Femur (tissue), 1 donor: ENCODE measurements at regions not wholly inside any gene's neighbourhood (a gene's known extent, or its start where the extent isn't known, plus 50 kb on each side); places are given as distances from the start of the nearest gene placed in this dataset.

Experiments used
- DNase-seq: peaks from one replicate; pipeline ENCODE4 v3.0.0-alpha.2; 2017

- no peak for DNase-seq
Measured at GRCh38 chr11:26062660-26063059, 269.3 kb upstream of the ANO3 start.

- DNase-seq: no peak
Measured at GRCh38 chr11:26063915-26064314, 268.0 kb upstream of the ANO3 start.

GRCh38 chr11:26065944-26066343, 266.0 kb upstream of the ANO3 start:
- no peak for DNase-seq

GRCh38 chr11:26070714-26071380, 261.1 kb upstream of the ANO3 start:
- no peak for DNase-seq

- DNase-seq: no peak
Measured at GRCh38 chr11:26072614-26073153, 259.2 kb upstream of the ANO3 start.

DNA sequence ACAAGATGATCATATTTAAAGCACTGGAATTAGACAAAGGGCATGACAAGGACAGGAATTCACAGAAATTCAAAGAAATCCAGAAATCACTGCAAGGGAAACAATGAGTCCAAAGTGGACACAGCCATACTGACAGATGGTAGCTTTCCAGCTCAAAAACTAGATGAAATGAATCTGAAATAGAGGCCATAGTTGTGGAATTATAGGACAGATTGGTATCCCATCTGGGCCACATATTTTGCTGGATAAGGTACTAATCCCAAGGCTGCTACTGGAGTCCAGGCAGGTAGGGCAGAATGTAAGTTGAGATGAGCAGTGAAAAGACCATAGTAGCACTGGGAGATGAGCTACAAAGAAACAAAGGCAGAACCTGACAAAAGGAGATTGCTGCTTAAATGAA, 258.3 kb upstream of the ANO3 start:
- no peak for DNase-seq

DNA sequence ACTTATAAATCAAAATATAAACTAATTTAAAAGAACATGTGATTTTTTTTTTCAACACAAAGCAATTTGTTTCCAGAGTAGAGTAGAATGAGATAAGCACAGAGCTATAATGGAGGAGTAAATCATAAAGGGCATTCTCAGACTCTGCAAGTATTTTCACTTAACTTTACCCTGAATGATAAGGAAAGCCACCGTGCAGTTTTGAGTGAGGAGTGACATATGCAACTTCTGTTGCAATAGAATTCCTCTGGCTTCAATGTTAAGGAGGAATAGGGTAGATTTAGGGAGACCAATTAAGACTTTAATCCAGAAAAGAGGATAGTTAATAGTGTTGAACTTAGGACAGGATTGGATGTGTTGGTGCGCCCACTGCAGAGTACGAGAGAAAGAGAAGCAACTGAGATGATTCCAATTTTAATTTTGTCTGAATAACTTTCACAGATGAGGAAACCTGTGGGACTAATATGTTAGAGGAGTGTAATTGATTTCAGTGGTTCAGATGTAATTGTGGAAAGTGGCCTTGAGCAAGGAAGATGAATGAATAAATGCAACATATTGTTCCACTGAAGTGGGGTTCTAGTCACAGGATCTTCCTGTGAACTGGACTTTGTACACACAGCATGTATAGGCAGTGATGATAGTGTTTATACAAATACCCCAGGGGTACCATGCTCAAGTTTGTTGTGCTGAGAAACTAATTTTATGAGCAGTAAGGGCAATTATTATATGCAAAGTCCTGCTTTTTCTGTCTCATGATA, 255.5 kb upstream of the ANO3 start:
- DNase-seq: no peak

DNA sequence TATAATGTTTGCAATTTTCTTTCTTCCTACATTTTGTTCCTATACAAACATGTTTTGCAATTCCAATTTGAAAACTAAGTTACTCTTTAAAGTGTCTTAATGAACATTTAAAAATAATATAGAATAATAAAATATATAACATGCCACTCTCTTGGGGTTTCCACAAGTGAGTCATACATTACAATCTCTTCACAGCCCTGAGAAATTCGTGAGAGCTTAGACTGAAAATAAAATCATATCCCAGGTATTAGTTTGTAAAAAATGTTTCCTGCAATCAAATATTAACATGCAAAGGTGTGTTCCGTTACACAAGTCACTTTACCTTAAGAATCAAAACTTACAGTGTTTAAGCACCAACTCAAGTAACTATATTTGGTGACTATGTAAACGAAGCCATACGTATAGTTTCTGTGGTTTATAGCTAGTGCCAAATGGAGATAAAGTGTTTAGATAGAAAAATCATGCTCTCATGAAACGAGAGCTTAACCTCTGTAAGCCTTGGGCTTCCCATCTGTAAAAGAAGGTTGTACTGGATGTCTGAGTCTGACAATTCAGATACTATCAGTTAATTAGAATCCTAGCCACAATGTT, 253.6 kb upstream of the ANO3 start:
- DNase-seq: no peak

DNA sequence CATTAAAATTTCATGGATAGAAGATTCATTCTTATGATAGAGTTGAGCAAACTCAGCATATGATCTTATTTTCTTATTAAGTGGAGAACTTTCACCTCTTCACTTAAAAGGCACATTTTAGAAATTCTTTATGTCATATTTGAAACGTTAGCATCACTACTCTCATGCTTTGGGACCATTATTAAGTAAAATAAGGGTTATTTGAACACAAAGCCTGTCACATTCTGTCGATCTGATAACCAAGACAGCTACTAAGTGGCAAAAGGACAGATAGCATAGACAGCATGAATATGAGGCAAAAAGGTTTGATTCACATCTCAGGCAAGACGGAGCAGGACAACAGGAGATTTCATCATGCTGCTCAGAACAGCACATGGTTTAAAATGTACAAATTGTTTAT, 247.6 kb upstream of the ANO3 start:
- no peak for DNase-seq

DNA sequence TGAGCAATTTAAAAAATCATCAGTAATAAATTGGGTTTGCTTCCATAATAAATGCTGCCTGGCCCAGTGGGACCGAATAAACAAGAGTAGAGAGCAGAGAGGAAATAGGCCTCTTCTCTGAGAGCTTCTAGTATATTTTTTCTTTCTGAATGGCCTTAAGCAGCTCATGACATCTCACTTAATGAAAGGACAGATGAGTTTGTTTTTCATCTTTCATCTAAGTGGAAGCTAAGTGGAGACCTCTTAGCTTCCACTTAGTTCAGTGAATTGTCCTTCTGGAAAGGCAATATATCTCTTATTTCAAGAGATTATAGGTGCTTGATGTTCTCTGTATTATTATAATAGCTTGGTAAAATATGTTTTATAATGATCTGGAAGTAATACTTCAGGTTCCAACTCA, 245.9 kb upstream of the ANO3 start:
- DNase-seq: no peak

GRCh38 chr11:26087120-26087935, 244.6 kb upstream of the ANO3 start:
- no peak for DNase-seq

- DNase-seq: no peak
Measured at GRCh38 chr11:26088391-26088790, 243.5 kb upstream of the ANO3 start.

- no peak for DNase-seq
Measured at GRCh38 chr11:26090651-26091050, 241.3 kb upstream of the ANO3 start.

DNA sequence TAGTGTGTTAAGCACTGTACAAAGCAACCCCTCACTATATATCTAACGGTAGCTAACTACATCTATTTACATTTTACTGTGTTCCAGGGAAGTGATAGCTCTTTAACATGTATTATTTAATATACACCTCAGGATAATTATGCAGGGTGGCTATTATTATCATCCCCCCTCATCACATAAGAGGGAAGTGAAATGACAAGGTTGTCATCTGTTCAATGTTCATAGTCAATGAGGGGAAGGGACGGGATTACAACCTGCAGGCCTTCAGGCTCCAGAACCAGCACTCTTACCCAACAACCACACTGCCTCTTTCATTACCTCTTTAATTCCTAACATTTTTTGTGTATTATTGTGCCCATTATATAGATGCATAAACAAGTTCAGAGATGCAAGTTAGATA, 238.7 kb upstream of the ANO3 start:
- DNase-seq: no peak

DNA sequence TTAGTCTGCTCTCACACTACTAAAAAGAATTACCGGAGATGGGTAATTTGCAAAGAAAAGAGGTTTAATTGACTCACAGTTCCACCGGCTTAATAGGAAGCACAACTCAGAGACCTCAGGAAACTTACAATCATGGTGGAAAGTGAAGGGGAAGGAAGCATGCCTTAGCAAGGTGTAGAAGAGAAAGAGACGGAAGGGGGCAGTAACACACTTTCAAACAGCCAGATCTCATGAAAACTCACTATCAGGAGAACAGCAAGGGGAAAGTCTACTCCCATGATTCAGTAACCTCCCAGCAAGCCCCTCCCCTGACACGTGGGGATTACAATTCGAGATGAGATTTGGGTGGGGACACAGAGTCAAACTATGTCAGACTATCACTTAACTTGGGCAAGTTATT, 236.6 kb upstream of the ANO3 start:
- no peak for DNase-seq

DNA sequence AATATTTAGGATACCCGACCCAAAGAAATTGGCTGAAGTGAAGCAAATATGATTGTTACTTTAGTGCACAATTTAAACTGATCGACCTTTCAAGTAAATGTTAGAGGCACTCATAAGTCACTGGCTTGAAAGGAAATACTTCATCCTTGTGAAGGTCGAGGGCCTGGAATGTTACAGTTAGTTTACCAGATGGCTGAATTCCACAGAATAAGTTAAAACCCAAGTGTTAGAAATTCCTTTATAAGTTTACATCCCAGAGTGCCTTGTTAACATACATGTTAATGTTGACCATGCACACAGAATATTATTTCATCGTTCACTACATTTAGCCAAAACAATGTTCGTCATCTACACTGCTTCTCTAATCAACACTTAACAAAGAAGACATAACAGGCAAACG, 235.5 kb upstream of the ANO3 start:
- no peak for DNase-seq

DNA sequence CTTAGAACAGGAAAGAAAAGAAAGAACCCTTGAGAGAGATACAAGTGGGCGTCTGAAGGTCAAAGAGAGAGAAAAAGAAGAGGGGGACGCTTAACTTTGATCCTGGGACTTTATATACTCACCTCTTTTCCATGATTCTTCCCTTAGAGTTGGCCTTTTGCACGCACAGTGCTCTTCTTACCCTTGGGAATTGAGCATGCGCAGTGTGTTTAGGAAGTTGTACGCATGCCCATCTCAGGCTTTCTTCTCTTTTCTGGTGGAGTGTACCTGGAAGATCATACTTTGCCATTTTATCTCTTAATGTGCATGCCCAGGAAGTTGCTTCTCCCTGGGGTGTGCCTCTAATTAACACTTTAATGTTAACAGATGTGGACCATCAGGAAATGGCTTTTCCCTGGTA, 229.6 kb upstream of the ANO3 start:
- no peak for DNase-seq

- no peak for DNase-seq
Measured at GRCh38 chr11:26105762-26106423, 226.0 kb upstream of the ANO3 start.

- no peak for DNase-seq
Measured at GRCh38 chr11:26106726-26107125, 225.2 kb upstream of the ANO3 start.

DNA sequence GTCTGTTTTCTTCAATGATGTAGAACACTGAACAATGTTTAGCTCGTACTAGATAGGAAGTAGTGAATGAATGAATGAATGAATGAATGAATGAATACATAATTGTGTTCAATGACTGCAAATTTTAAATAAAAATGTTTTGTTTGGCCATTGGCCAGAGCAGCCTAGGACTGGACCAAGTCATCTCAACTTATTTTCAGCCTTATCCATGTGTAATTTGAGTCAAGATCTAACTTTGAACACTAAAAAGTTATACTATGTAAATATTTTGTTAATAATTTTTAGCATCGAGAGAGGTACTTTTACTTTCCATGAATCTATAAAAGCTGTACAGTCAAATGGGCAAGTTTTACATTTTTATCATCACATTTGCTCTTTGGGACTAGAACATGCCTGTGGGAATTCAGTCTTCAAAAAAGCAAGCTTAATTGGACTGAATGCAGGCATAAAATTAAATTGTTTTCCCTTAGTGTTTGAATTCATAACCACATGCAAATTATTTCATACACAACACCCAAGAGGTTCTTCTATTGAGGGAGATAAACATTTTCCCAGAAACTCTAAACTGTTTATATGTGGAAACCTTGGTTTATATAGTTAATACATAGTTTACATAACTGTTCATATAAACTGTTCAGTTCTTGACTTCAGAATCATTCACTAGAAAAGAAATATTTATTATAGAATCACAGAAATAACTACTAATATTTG, 222.1 kb upstream of the ANO3 start:
- DNase-seq: no peak

GRCh38 chr11:26112264-26112663, 219.7 kb upstream of the ANO3 start:
- DNase-seq: no peak

- DNase-seq: no peak
Measured at GRCh38 chr11:26121466-26121865, 210.5 kb upstream of the ANO3 start.
